Fibroblast of lung (primary cell): ENCODE measurements at regions not wholly inside any gene's neighbourhood (a gene's known extent, or its start where the extent isn't known, plus 50 kb on each side); places are given as distances from the start of the nearest gene placed in this dataset.

Experiments used
- DNase-seq, 2 donors: peaks; one replicate each; pipeline versions ENCODE4 v3.0.0 to v3.0.0-alpha.2; 2010; ENCODE audit warnings: low read depth in 2 of 2
- H2AFZ ChIP-seq: 2 replicates; pipeline ENCODE4 v1.5.1; 2012; ENCODE audit warnings: low read length, control low read depth, inconsistent platforms
- H3K27ac ChIP-seq: 2 replicates; pipeline ENCODE4 v1.5.1; 2011; ENCODE audit warnings: low read length, control low read depth; ENCODE audit not compliant: insufficient read depth
- H3K27me3 ChIP-seq: 2 replicates; pipeline ENCODE4 v1.5.1; 2011; ENCODE audit warnings: mild to moderate bottlenecking, low read length; ENCODE audit not compliant: control insufficient read depth, insufficient read depth
- H3K36me3 ChIP-seq: 2 replicates; pipeline ENCODE4 v1.5.1; 2011; ENCODE audit warnings: low read length; ENCODE audit not compliant: control insufficient read depth, insufficient read depth
- H3K4me1 ChIP-seq: 2 replicates; pipeline ENCODE4 v1.5.1; 2011; ENCODE audit warnings: low read length; ENCODE audit not compliant: control insufficient read depth, insufficient read depth; ENCODE audit errors: extremely low read depth
- H3K4me2 ChIP-seq: 2 replicates; pipeline ENCODE4 v1.5.1; 2011; ENCODE audit warnings: low read length, control low read depth; ENCODE audit not compliant: insufficient read depth; ENCODE audit errors: extremely low read depth
- H3K4me3 ChIP-seq, 4 experiments: fragments of 200-600 bp in 1 of 4; sonication (generic) in 1 of 4; replicated peaks in 1 of 4; 2 replicates each; pipeline ENCODE4 v1.5.1; 2011 to 2016; ENCODE audit warnings: low read length in 4 of 4, low read depth in 3 of 4, mild to moderate bottlenecking in 3 of 4, control low read depth in 2 of 4, inconsistent platforms in 1 of 4, mixed read lengths in 1 of 4; ENCODE audit not compliant: insufficient read depth in 1 of 4; ENCODE audit errors: control extremely low read depth in 1 of 4
- H3K79me2 ChIP-seq: 2 replicates; pipeline ENCODE4 v1.5.1; 2012; ENCODE audit warnings: mild to moderate bottlenecking, low read length, inconsistent platforms; ENCODE audit not compliant: control insufficient read depth, insufficient read depth
- H3K9ac ChIP-seq: 2 replicates; pipeline ENCODE4 v1.5.1; 2011; ENCODE audit warnings: mild to moderate bottlenecking, low read length, control low read depth; ENCODE audit not compliant: insufficient read depth
- H3K9me3 ChIP-seq: 2 replicates; pipeline ENCODE4 v1.5.1; 2012; ENCODE audit warnings: low read depth, low read length; ENCODE audit not compliant: control insufficient read depth, insufficient read depth
- H4K20me1 ChIP-seq: 2 replicates; pipeline ENCODE4 v1.5.1; 2011; ENCODE audit warnings: low read length; ENCODE audit not compliant: control insufficient read depth, insufficient read depth; ENCODE audit errors: extremely low read depth
- EZH2 ChIP-seq: IDR thresholded peaks from 2 replicates; pipeline ENCODE4 v1.5.1; 2012; ENCODE audit warnings: low read length, control low read depth, mild to moderate bottlenecking; ENCODE audit errors: missing control alignments
- TF ChIP-seq, protein P1 (sequence below), 2 donors: IDR thresholded peaks in 1 of 2; conservative IDR thresholded peaks in 1 of 2; 1 replicate in 1 of 2; 2 replicates in 1 of 2; pipeline ENCODE4 v1.5.1; 2011 to 2012; ENCODE audit warnings: low read length in 2 of 2, control low read depth in 1 of 2, inconsistent platforms in 1 of 2, low read depth in 1 of 2, mild to moderate bottlenecking in 1 of 2

DNA sequence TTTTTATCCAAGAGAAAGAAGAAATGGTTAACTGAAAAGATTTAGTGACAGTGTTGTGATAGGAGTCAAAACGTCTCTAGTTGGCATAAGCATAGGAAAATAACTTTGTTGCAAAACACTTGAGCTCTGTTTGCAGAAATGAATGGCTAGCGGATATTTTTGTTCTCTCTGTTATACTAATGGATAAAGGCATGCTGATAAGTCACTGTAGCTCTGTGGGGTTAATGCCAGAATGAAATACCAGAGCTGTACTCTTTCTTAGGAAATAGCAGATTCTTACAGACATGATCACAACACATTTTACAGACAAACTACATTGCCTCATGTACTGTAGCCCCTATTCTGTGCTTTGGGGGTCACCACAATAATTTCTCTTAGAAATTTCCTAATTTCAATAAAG lies 202.8 kb downstream of the DMRTA1 start:
- TF ChIP-seq EZH2, result no peak
- TF ChIP-seq, protein P1, sequence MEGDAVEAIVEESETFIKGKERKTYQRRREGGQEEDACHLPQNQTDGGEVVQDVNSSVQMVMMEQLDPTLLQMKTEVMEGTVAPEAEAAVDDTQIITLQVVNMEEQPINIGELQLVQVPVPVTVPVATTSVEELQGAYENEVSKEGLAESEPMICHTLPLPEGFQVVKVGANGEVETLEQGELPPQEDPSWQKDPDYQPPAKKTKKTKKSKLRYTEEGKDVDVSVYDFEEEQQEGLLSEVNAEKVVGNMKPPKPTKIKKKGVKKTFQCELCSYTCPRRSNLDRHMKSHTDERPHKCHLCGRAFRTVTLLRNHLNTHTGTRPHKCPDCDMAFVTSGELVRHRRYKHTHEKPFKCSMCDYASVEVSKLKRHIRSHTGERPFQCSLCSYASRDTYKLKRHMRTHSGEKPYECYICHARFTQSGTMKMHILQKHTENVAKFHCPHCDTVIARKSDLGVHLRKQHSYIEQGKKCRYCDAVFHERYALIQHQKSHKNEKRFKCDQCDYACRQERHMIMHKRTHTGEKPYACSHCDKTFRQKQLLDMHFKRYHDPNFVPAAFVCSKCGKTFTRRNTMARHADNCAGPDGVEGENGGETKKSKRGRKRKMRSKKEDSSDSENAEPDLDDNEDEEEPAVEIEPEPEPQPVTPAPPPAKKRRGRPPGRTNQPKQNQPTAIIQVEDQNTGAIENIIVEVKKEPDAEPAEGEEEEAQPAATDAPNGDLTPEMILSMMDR (conservative IDR thresholded peaks at IDR 0.05 in 1 of 2, IDR thresholded peaks at IDR 0.05 in 1 of 2; ENCODE audit: low read depth in 1 of 2, low read length in 2 of 2), result no peak
- peak; percentile 33 to 66 for DNase-seq
- Histone ChIP-seq H3K27ac (no peak overlapping the region), H3K79me2 (no peaks in the 10 kb centered on the region), H3K36me3 (no peaks in the 10 kb centered on the region), H3K9me3 (no peaks in the 10 kb centered on the region), H3K4me3 (no peak overlapping the region), H3K4me2 (no peak overlapping the region), H3K27me3 (no peaks in the 10 kb centered on the region), H4K20me1 (no peaks in the 10 kb centered on the region), H3K9ac (no peak overlapping the region), H2AFZ (no peak overlapping the region), H3K4me1 (no peaks in the 10 kb centered on the region)

DNA sequence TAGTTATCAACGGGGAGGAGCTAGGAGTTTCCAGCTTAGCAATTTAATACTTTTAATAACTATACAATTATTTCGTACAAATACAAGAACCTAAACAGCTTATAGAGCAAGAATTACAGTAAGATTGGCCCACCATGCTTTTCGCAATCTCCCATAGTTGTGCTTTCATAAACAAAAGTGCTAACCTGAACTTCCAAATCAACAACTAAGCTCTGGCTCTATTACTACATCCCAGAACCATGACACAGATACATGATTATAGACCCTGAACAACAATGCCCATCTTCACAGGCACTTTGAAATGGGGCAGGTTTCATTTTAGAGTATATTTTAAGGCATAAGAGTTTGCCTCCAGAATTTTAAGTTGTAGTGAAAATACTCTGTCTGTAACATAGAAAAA lies 203.5 kb downstream of the DMRTA1 start:
- DNase-seq, result no peak
- Histone ChIP-seq H3K4me1 (no peaks in the 10 kb centered on the region), H3K9ac (no peak overlapping the region), H3K36me3 (no peaks in the 10 kb centered on the region), H3K27ac (no peak overlapping the region), H3K4me2 (no peak overlapping the region), H3K27me3 (no peaks in the 10 kb centered on the region), H3K4me3 (no peak overlapping the region), H3K79me2 (no peaks in the 10 kb centered on the region), H2AFZ (no peak overlapping the region), H3K9me3 (no peaks in the 10 kb centered on the region), H4K20me1 (no peaks in the 10 kb centered on the region)
- TF ChIP-seq, protein P1 (conservative IDR thresholded peaks at IDR 0.05 in 1 of 2, IDR thresholded peaks at IDR 0.05 in 1 of 2; ENCODE audit: low read depth in 1 of 2, low read length in 2 of 2), result no peak
- TF ChIP-seq EZH2, result no peak

DNA sequence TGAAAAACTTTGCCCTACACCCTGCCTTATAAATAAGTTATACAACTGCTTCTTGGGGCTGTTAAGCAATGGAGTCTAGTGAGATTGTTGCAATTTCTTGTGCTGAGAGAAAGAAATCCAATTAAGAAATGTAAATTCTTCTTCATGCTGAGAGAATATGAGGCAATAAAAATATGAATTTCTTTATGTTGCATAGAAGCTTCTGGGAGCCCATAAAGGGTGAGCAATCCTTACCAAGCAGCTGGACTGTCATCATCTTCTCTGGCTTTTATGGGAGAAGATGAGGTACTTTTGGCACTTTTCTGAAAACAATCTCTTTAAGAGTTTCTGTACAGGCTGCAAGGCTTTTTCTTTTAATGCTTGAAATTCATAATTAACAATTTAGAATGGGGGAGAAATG lies 204.3 kb downstream of the DMRTA1 start:
- Histone ChIP-seq H3K4me3 (no peak overlapping the region), H2AFZ (no peak overlapping the region), H3K4me1 (no peaks in the 10 kb centered on the region), H3K79me2 (no peaks in the 10 kb centered on the region), H3K27ac (no peak overlapping the region), H3K9me3 (no peaks in the 10 kb centered on the region), H3K9ac (no peak overlapping the region), H3K4me2 (no peak overlapping the region), H4K20me1 (no peaks in the 10 kb centered on the region), H3K36me3 (no peaks in the 10 kb centered on the region), H3K27me3 (no peaks in the 10 kb centered on the region)
- peak in 1 of 2 donors; percentile 4 for DNase-seq
- TF ChIP-seq EZH2, result no peak
- TF ChIP-seq, protein P1 (conservative IDR thresholded peaks at IDR 0.05 in 1 of 2, IDR thresholded peaks at IDR 0.05 in 1 of 2; ENCODE audit: low read depth in 1 of 2, low read length in 2 of 2), result no peak
